IMR-90 (cell line): ENCODE measurements at regions not wholly inside any gene's neighbourhood (a gene's known extent, or its start where the extent isn't known, plus 50 kb on each side); places are given as distances from the start of the nearest gene placed in this dataset.

Experiments used
- ATAC-seq: fragments of 200-7000 bp; cut with Tn5 transposase; 2 replicates; pipeline ENCODE4 v1.9.1; 2020; ENCODE audit warnings: low read depth, mild to moderate bottlenecking, moderate library complexity
- BruUV-seq: library from RNA; stranded (reverse); fragments of 400-500 nt; replicated peaks from 2 replicates; lab custom pipeline; 2021; lab: Mats Ljungman, UMichigan
- CTCF ChIA-PET: fragments of 300-600 bp; formaldehyde crosslinking; extraction: SDS; loops from one replicate; lab custom pipeline; 2021; ENCODE audit warnings: antibody characterized with exemption; lab: Yijun Ruan, JAX
- POLR2A ChIA-PET: fragments of 300-600 bp; sonication (Branson Sonifier 250); formaldehyde crosslinking; loops from one replicate; lab custom pipeline; 2022; ENCODE audit warnings: antibody characterized with exemption; ENCODE audit not compliant: unreplicated experiment; lab: Charles Lee
- DNase-seq: peaks from one replicate; pipeline ENCODE4 v3.0.0; 2013
- H2AFZ ChIP-seq: replicated peaks from 2 replicates; pipeline ENCODE3; 2013; ENCODE audit warnings: low read length, mild to moderate bottlenecking; ENCODE audit not compliant: poor library complexity
- H2AK5ac ChIP-seq: 2 replicates; pipeline ENCODE4 v1.6.1; 2013; ENCODE audit warnings: low read depth, low read length, inconsistent platforms
- H2AK9ac ChIP-seq: replicated peaks from 2 replicates; pipeline ENCODE3; 2013; ENCODE audit warnings: mild to moderate bottlenecking, low read depth, low read length, moderate library complexity; ENCODE audit not compliant: poor library complexity
- H2BK120ac ChIP-seq: 2 replicates; pipeline ENCODE4 v1.6.1; 2013; ENCODE audit warnings: low read depth, low read length, inconsistent platforms
- H2BK15ac ChIP-seq: 3 replicates; pipeline ENCODE4 v1.6.1; 2013; ENCODE audit warnings: low read depth, low read length, inconsistent platforms
- H2BK20ac ChIP-seq: 2 replicates; pipeline ENCODE4 v1.6.1; 2013; ENCODE audit warnings: low read depth, mild to moderate bottlenecking, inconsistent platforms, low read length, moderate library complexity
- H2BK5ac ChIP-seq: 2 replicates; pipeline ENCODE4 v1.6.1; 2013; ENCODE audit warnings: mild to moderate bottlenecking, low read depth, low read length, inconsistent platforms; ENCODE audit not compliant: poor library complexity, severe bottlenecking
- H3K14ac ChIP-seq: replicated peaks from 2 replicates; pipeline ENCODE4 v1.6.1; 2013; ENCODE audit warnings: low read depth, low read length, inconsistent platforms
- H3K18ac ChIP-seq: 2 replicates; pipeline ENCODE4 v1.6.1; 2013; ENCODE audit warnings: low read depth, low read length, control low read depth
- H3K23ac ChIP-seq: 2 replicates; pipeline ENCODE4 v1.6.1; 2013; ENCODE audit warnings: low read depth, low read length, inconsistent platforms
- H3K27ac ChIP-seq: 2 replicates; pipeline ENCODE4 v1.5.1; 2013; ENCODE audit warnings: mild to moderate bottlenecking, control low read depth, low read length; ENCODE audit not compliant: insufficient read depth
- H3K27me3 ChIP-seq: 2 replicates; pipeline ENCODE4 v1.6.1; 2013; ENCODE audit warnings: low read length; ENCODE audit not compliant: control insufficient read depth, insufficient read depth
- H3K36me3 ChIP-seq: 2 replicates; pipeline ENCODE4 v1.6.1; 2013; ENCODE audit warnings: low read length, mixed read lengths; ENCODE audit not compliant: control insufficient read depth, insufficient read depth
- H3K4ac ChIP-seq: 2 replicates; pipeline ENCODE4 v1.6.1; 2013; ENCODE audit warnings: low read depth, low read length, inconsistent platforms
- H3K4me1 ChIP-seq: 2 replicates; pipeline ENCODE4 v1.6.1; 2013; ENCODE audit warnings: low read length, mixed read lengths; ENCODE audit not compliant: control insufficient read depth, insufficient read depth
- H3K4me2 ChIP-seq: 2 replicates; pipeline ENCODE4 v1.6.1; 2013; ENCODE audit warnings: low read depth, mild to moderate bottlenecking, control low read depth, low read length, moderate library complexity
- H3K4me3 ChIP-seq: 2 replicates; pipeline ENCODE4 v1.5.1; 2013; ENCODE audit warnings: low read depth, mild to moderate bottlenecking, control low read depth, low read length, moderate library complexity; ENCODE audit not compliant: insufficient read depth
- H3K56ac ChIP-seq: 2 replicates; pipeline ENCODE4 v1.6.1; 2013; ENCODE audit warnings: low read length, inconsistent platforms; ENCODE audit not compliant: insufficient read depth; ENCODE audit errors: extremely low read depth
- H3K79me1 ChIP-seq, 2 experiments: 2 replicates each; pipeline ENCODE4 v1.6.1; 2013; ENCODE audit warnings: low read length in 2 of 2, inconsistent platforms in 1 of 2, low read depth in 1 of 2
- H3K9ac ChIP-seq: 2 replicates; pipeline ENCODE4 v1.6.1; 2013; ENCODE audit warnings: low read depth, low read length, control low read depth
- H3K9me1 ChIP-seq: 2 replicates; pipeline ENCODE4 v1.6.1; 2013; ENCODE audit warnings: low read length, inconsistent platforms; ENCODE audit not compliant: insufficient read depth
- H3K9me3 ChIP-seq: 2 replicates; pipeline ENCODE4 v1.6.1; 2013; ENCODE audit warnings: low read length; ENCODE audit not compliant: control insufficient read depth, insufficient read depth
- H4K20me1 ChIP-seq: 2 replicates; pipeline ENCODE4 v1.6.1; 2013; ENCODE audit warnings: low read length, inconsistent platforms; ENCODE audit not compliant: insufficient read depth
- H4K5ac ChIP-seq: 2 replicates; pipeline ENCODE4 v1.6.1; 2013; ENCODE audit warnings: mild to moderate bottlenecking, low read depth, low read length, control low read depth
- H4K8ac ChIP-seq, 2 experiments: 2 replicates each; pipeline ENCODE4 v1.6.1; 2013; ENCODE audit warnings: low read depth in 2 of 2, low read length in 2 of 2, control low read depth in 1 of 2, inconsistent platforms in 1 of 2
- H4K91ac ChIP-seq: 2 replicates; pipeline ENCODE4 v1.6.1; 2013; ENCODE audit warnings: low read depth, low read length, inconsistent platforms; ENCODE audit not compliant: insufficient read depth
- CEBPB ChIP-seq: IDR thresholded peaks from 2 replicates; pipeline ENCODE4 v1.6.1; 2012; ENCODE audit warnings: low read depth, low read length, improper control_type of control experiment
- POLR2A ChIP-seq: IDR thresholded peaks from 2 replicates; pipeline ENCODE4 v1.6.1; 2012; ENCODE audit warnings: mild to moderate bottlenecking, low read depth, low read length
- WGBS, 2 experiments: methylation state at CpG; one replicate each; pipeline versions ENCODE4 v1.1.5 to v1.1.7; 2013; ENCODE audit warnings: missing lambda C conversion rate in 2 of 2; ENCODE audit not compliant: insufficient read length in 1 of 2; ENCODE audit errors: extremely low coverage in 2 of 2; 5-methylcytosine and 5-hydroxymethylcytosine counted together
- dilution Hi-C: fragments of 300-500 bp; cut with HindIII; formaldehyde crosslinking; loops from one replicate; pipeline ENCODE4 v1.14.3; 2018; ENCODE audit warnings: low sequenced_read_pairs; ENCODE audit not compliant: unreplicated experiment
- in situ Hi-C: fragments of 300-500 bp; cut with MboI; formaldehyde crosslinking; loops from 3 replicates; pipeline ENCODE4 v1.14.3; 2019; ENCODE audit warnings: low sequenced_read_pairs, inconsistent platforms, mixed read lengths
- intact Hi-C: fragments of 100-400 bp; cut with micrococcal nuclease; formaldehyde crosslinking; loops from 2 replicates; pipeline ENCODE4 v1.10.0; 2022

DNA sequence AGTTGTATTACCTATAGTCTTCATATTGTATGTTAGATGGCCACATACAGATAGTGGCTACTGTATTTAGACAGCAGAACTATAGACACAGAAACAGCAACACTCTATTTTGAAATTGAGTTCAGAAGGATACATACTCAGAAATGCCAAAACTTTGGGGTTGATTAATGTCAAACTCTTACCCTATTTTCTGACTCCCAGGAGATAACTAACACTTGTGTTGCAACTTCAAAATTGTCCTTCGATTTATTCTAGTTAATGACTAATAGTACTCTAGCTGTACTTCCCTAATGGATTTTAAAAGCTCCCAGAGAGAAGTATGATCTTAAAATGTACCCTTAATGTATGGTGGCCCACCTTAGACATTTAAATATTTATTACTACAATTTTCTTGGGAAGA lies 229.9 kb upstream of the UGT8 start:
- Histone ChIP-seq H4K8ac (no peak overlapping the region), H3K27me3 (no peaks in the 10 kb centered on the region), H3K4me2 (no peak overlapping the region), H3K23ac (no peak overlapping the region), H2BK5ac (peak overlapping the region; percentile 21), H2BK15ac (no peak overlapping the region), H3K36me3 (no peaks in the 10 kb centered on the region), H3K27ac (no peak overlapping the region), H2AK5ac (no peak overlapping the region), H3K9ac (no peak overlapping the region), H3K4ac (no peak overlapping the region), H4K91ac (no peak overlapping the region), H2BK20ac (peak overlapping the region; percentile 26; the same call in 1 of the 2 replicates), H4K5ac (no peak overlapping the region), H3K18ac (no peak overlapping the region; the same call in 1 of the 2 replicates), H3K56ac (no peak overlapping the region), H2AK9ac (no peak overlapping the region), H4K20me1 (no peaks in the 10 kb centered on the region), H2AFZ (no peak overlapping the region), H2BK120ac (no peak overlapping the region), H3K9me1 (peaks cover 2% of the 10 kb centered on the region; the same call in 1 of the 2 replicates), H3K79me1 (no peaks in the 10 kb centered on the region), H3K9me3 (no peaks in the 10 kb centered on the region), H3K14ac (peak overlapping the region; percentile 26; the same call in 1 of the 2 replicates), H3K4me3 (no peak overlapping the region), H3K4me1 (peaks cover 6% of the 10 kb centered on the region)
- CTCF ChIA-PET, result no interaction called here
- WGBS, 2 experiments, result no CpG with 5 or more reads among the region's 1 CpG
- TF ChIP-seq CEBPB (peak; percentile 25; the same call in 1 of the 2 replicates), POLR2A (no peak)
- intact Hi-C loops (loop anchor here (5.0 kb wide), 2 partner anchors 176 to 291 kb away; no protein-coding TSS in a partner anchor), in situ Hi-C loops (loop anchor here (25.0 kb wide), 1 partner anchor 831 kb away; no protein-coding TSS in a partner anchor), dilution Hi-C loops (no loop called here)
- no TSS peak for BruUV-seq
- POLR2A ChIA-PET, result interaction anchor here (0.5 kb wide), 1 partner anchor 98 kb away, joined by 3 read pairs; no protein-coding TSS in a partner anchor
- DNase-seq (no peak), ATAC-seq (no peak)
